ENCODE measurements at regions not wholly inside any gene's neighbourhood (a gene's known extent, or its start where the extent isn't known, plus 50 kb on each side); places are given as distances from the start of the nearest gene placed in this dataset.

GRCh38 chr20:52081791-52082190, 109.8 kb downstream of the ZFP64 start:
- no peak for DNase-seq
- intact Hi-C loops (cut with micrococcal nuclease): no loop called here
- Histone ChIP-seq H4K20me1 (ENCODE audit: insufficient read depth, low read length) (no peaks in the 10 kb centered on the region), H3K36me3 (replicated peaks in 1 of 2; ENCODE audit: control insufficient read depth in 1 of 2, insufficient read depth in 2 of 2, low read length in 2 of 2) (no peaks in the 10 kb centered on the region), H3K9ac (ENCODE audit: insufficient read depth, low read length, poor library complexity, severe bottlenecking) (no peak overlapping the region), H2AFZ (ENCODE audit: insufficient read depth, low read depth, low read length, poor library complexity, severe bottlenecking) (no peak overlapping the region), H3K27me3 (ENCODE audit: control insufficient read depth in 2 of 2, insufficient read depth in 2 of 2, low read length in 2 of 2) (no peaks in the 10 kb centered on the region), H3K79me2 (ENCODE audit: insufficient read depth, low read length) (no peaks in the 10 kb centered on the region), H3K9me3 (replicated peaks in 1 of 2; ENCODE audit: control insufficient read depth in 1 of 2, insufficient read depth in 1 of 2, low read length in 2 of 2) (peaks cover 0 to 2% of the 10 kb centered on the region in 2 donors), H3K27ac (ENCODE audit: low read depth in 1 of 2, low read length in 2 of 2) (no peak overlapping the region), H3K4me2 (replicated peaks; ENCODE audit: extremely low read depth, low read length, poor library complexity, severe bottlenecking) (no peak overlapping the region), H3K4me1 (ENCODE audit: control insufficient read depth in 1 of 2, insufficient read depth in 2 of 2, low read length in 2 of 2) (no peaks in the 10 kb centered on the region), H3K4me3 (replicated peaks in 1 of 3; ENCODE audit: low read depth in 2 of 3, low read length in 3 of 3) (no peak overlapping the region)
- no peak overlapping the region for H3K27ac Mint-ChIP-seq
- WGBS (ENCODE audit: insufficient coverage): 57% methylated on average over 1 of the region's 2 CpGs
- peaks cover 3% of the 10 kb centered on the region for H3K4me1 Mint-ChIP-seq
- H3K9me3 Mint-ChIP-seq: peaks cover 0 to 10% (median 7%) of the 10 kb centered on the region in 7 donors
- H3K27me3 Mint-ChIP-seq (ENCODE audit: low read depth in 3 of 3): peaks cover 0 to 2% (median 1%) of the 10 kb centered on the region in 3 donors
- TF ChIP-seq CTCF (IDR thresholded peaks at IDR 0.05): no peak
- no peak overlapping the region for H3K4me3 Mint-ChIP-seq
- H3K36me3 Mint-ChIP-seq: peaks cover 2 to 3% of the 10 kb centered on the region in 2 donors

- DNase-seq: no peak
- Histone ChIP-seq H3K9me3 (replicated peaks in 1 of 2; ENCODE audit: control insufficient read depth in 1 of 2, insufficient read depth in 1 of 2, low read length in 2 of 2) (no peaks in the 10 kb centered on the region), H2AFZ (ENCODE audit: insufficient read depth, low read depth, low read length, poor library complexity, severe bottlenecking) (no peak overlapping the region), H4K20me1 (ENCODE audit: insufficient read depth, low read length) (no peaks in the 10 kb centered on the region), H3K27me3 (ENCODE audit: control insufficient read depth in 2 of 2, insufficient read depth in 2 of 2, low read length in 2 of 2) (no peaks in the 10 kb centered on the region), H3K79me2 (ENCODE audit: insufficient read depth, low read length) (no peaks in the 10 kb centered on the region), H3K27ac (ENCODE audit: low read depth in 1 of 2, low read length in 2 of 2) (no peak overlapping the region), H3K4me3 (replicated peaks in 1 of 3; ENCODE audit: low read depth in 2 of 3, low read length in 3 of 3) (no peak overlapping the region), H3K36me3 (replicated peaks in 1 of 2; ENCODE audit: control insufficient read depth in 1 of 2, insufficient read depth in 2 of 2, low read length in 2 of 2) (no peaks in the 10 kb centered on the region), H3K4me1 (ENCODE audit: control insufficient read depth in 1 of 2, insufficient read depth in 2 of 2, low read length in 2 of 2) (no peaks in the 10 kb centered on the region), H3K4me2 (replicated peaks; ENCODE audit: extremely low read depth, low read length, poor library complexity, severe bottlenecking) (no peak overlapping the region), H3K9ac (ENCODE audit: insufficient read depth, low read length, poor library complexity, severe bottlenecking) (no peak overlapping the region)
- H3K4me3 Mint-ChIP-seq: no peak overlapping the region
- WGBS (ENCODE audit: insufficient coverage): 95% methylated on average over 2 of the region's 5 CpGs
- intact Hi-C loops (cut with micrococcal nuclease): no loop called here
- TF ChIP-seq CTCF (IDR thresholded peaks at IDR 0.05): no peak
- H3K27ac Mint-ChIP-seq: no peak overlapping the region
- H3K9me3 Mint-ChIP-seq: peaks cover 0 to 3% (median 0%) of the 10 kb centered on the region in 7 donors
- H3K4me1 Mint-ChIP-seq: peaks cover 3% of the 10 kb centered on the region
- H3K27me3 Mint-ChIP-seq (ENCODE audit: low read depth in 3 of 3): peaks cover 0 to 2% (median 1%) of the 10 kb centered on the region in 3 donors
- peaks cover under 1 to 2% of the 10 kb centered on the region in 2 donors for H3K36me3 Mint-ChIP-seq
These were observed 110.5 kb downstream of the ZFP64 start for GRCh38 chr20:52081066-52081465.
